CD14-positive monocyte (primary cell): ENCODE measurements at regions not wholly inside any gene's neighbourhood (a gene's known extent, or its start where the extent isn't known, plus 50 kb on each side); places are given as distances from the start of the nearest gene placed in this dataset.

Experiments
- DNase-seq, 3 donors: peaks; one replicate each; pipeline ENCODE4 v3.0.0-alpha.2; 2011 to 2022
- H2AFZ ChIP-seq: 2 replicates; pipeline ENCODE4 v1.6.0; 2012; ENCODE audit warnings: mild to moderate bottlenecking, low read depth, low read length, inconsistent platforms; ENCODE audit not compliant: insufficient read depth, poor library complexity, severe bottlenecking
- H3K27ac ChIP-seq, 2 donors: 1 replicate in 1 of 2; 2 replicates in 1 of 2; pipeline ENCODE4 v1.5.1; 2012 to 2013; ENCODE audit warnings: low read length in 2 of 2, control low read depth in 1 of 2, inconsistent platforms in 1 of 2, low read depth in 1 of 2, mild to moderate bottlenecking in 1 of 2
- H3K27me3 ChIP-seq, 2 donors: one replicate each; pipeline versions ENCODE4 v1.6.0 to v1.6.1; 2011 to 2013; ENCODE audit warnings: low read length in 2 of 2; ENCODE audit not compliant: control insufficient read depth in 2 of 2, insufficient read depth in 2 of 2
- H3K36me3 ChIP-seq, 2 donors: replicated peaks in 1 of 2; 1 replicate in 1 of 2; 2 replicates in 1 of 2; pipeline versions ENCODE4 v1.5.1 to v1.6.1; 2012 to 2013; ENCODE audit warnings: low read length in 2 of 2, control low read depth in 1 of 2, inconsistent platforms in 1 of 2, mild to moderate bottlenecking in 1 of 2; ENCODE audit not compliant: insufficient read depth in 2 of 2, control insufficient read depth in 1 of 2
- H3K4me1 ChIP-seq, 2 donors: 1 replicate in 1 of 2; 2 replicates in 1 of 2; pipeline versions ENCODE4 v1.5.1 to v1.6.1; 2012 to 2013; ENCODE audit warnings: low read length in 2 of 2, control low read depth in 1 of 2, inconsistent platforms in 1 of 2, mild to moderate bottlenecking in 1 of 2, moderate library complexity in 1 of 2; ENCODE audit not compliant: insufficient read depth in 2 of 2, control insufficient read depth in 1 of 2
- H3K4me2 ChIP-seq: replicated peaks from 2 replicates; pipeline ENCODE3; 2012; ENCODE audit warnings: low read length, moderate library complexity, mild to moderate bottlenecking; ENCODE audit not compliant: poor library complexity, severe bottlenecking; ENCODE audit errors: extremely low read depth
- H3K4me3 ChIP-seq, 3 experiments: fragments of 200-600 bp in 1 of 3; sonication (generic) in 1 of 3; replicated peaks in 1 of 3; 1 replicate in 2 of 3; 2 replicates in 1 of 3; pipeline ENCODE4 v1.5.1; 2011 to 2013; ENCODE audit warnings: low read length in 3 of 3, mild to moderate bottlenecking in 3 of 3, control low read depth in 2 of 3, low read depth in 2 of 3, inconsistent platforms in 1 of 3, moderate library complexity in 1 of 3
- H3K79me2 ChIP-seq: 2 replicates; pipeline ENCODE4 v1.6.0; 2012; ENCODE audit warnings: mild to moderate bottlenecking, control low read depth, inconsistent platforms, low read length, moderate library complexity; ENCODE audit not compliant: insufficient read depth
- H3K9ac ChIP-seq: 2 replicates; pipeline ENCODE4 v1.6.0; 2017; ENCODE audit warnings: low read length, mild to moderate bottlenecking; ENCODE audit not compliant: insufficient read depth, poor library complexity, severe bottlenecking
- H3K9me3 ChIP-seq, 2 donors: replicated peaks in 1 of 2; 1 replicate in 1 of 2; 2 replicates in 1 of 2; pipeline versions ENCODE4 v1.5.1 to v1.6.1; 2012 to 2013; ENCODE audit warnings: low read length in 2 of 2, control low read depth in 1 of 2; ENCODE audit not compliant: control insufficient read depth in 1 of 2, insufficient read depth in 1 of 2
- H4K20me1 ChIP-seq: 2 replicates; pipeline ENCODE4 v1.6.0; 2012; ENCODE audit warnings: mild to moderate bottlenecking, low read length, control low read depth, moderate library complexity; ENCODE audit not compliant: insufficient read depth
- H3K27ac Mint-ChIP-seq, 7 donors: one replicate each; pipeline ENCODE4 v1.8.0; 2020; ENCODE audit warnings: mild to moderate bottlenecking in 7 of 7, mixed read lengths in 7 of 7, moderate library complexity in 6 of 7, inconsistent platforms in 2 of 7
- H3K27me3 Mint-ChIP-seq, 3 donors: one replicate each; pipeline ENCODE4 v1.8.0; 2021 to 2022; ENCODE audit warnings: low read depth in 3 of 3, mild to moderate bottlenecking in 3 of 3, mixed read lengths in 3 of 3, moderate library complexity in 3 of 3, inconsistent platforms in 1 of 3
- H3K36me3 Mint-ChIP-seq, 2 donors: one replicate each; pipeline ENCODE4 v1.8.0; 2020; ENCODE audit warnings: mixed read lengths in 2 of 2, inconsistent platforms in 1 of 2, mild to moderate bottlenecking in 1 of 2
- H3K4me1 Mint-ChIP-seq: one replicate; pipeline ENCODE4 v1.8.0; 2020; ENCODE audit warnings: mild to moderate bottlenecking, mixed read lengths
- H3K4me3 Mint-ChIP-seq, 2 donors: one replicate each; pipeline ENCODE4 v1.8.0; 2020; ENCODE audit warnings: mild to moderate bottlenecking in 2 of 2, mixed read lengths in 2 of 2, moderate library complexity in 1 of 2
- H3K9me3 Mint-ChIP-seq, 7 donors: one replicate each; pipeline ENCODE4 v1.8.0; 2020 to 2022; ENCODE audit warnings: mixed read lengths in 7 of 7, mild to moderate bottlenecking in 6 of 7, moderate library complexity in 6 of 7, inconsistent platforms in 2 of 7
- CTCF ChIP-seq: fragments of 200-600 bp; IDR thresholded peaks from one replicate; pipeline ENCODE4 v1.8.0; 2022; ENCODE audit warnings: antibody characterized with exemption, mild to moderate bottlenecking
- WGBS: methylation state at CpG from one replicate; pipeline ENCODE4 v1.1.5; 2013; ENCODE audit warnings: missing lambda C conversion rate; ENCODE audit not compliant: insufficient coverage; 5-methylcytosine and 5-hydroxymethylcytosine counted together
- intact Hi-C, 2 donors: fragments of 100-400 bp; cut with micrococcal nuclease; formaldehyde crosslinking; loops; one replicate each; pipeline versions ENCODE4 v1.15.0 to v1.15.1; 2023

GRCh38 chr15:95624616-95625361 is 705.7 kb upstream of the NR2F2 start:
- Histone ChIP-seq H3K4me1 (no peaks in the 10 kb centered on the region), H3K27me3 (no peaks in the 10 kb centered on the region), H3K36me3 (no peaks in the 10 kb centered on the region), H3K79me2 (no peaks in the 10 kb centered on the region), H3K27ac (no peak overlapping the region), H3K9me3 (peaks cover 0 to 7% of the 10 kb centered on the region in 2 donors), H3K9ac (no peak overlapping the region), H4K20me1 (no peaks in the 10 kb centered on the region), H3K4me3 (no peak overlapping the region), H3K4me2 (no peak overlapping the region), H2AFZ (no peak overlapping the region)
- Mint-ChIP-seq H3K9me3 (peaks cover 5 to 10% (median 6%) of the 10 kb centered on the region in 7 donors), H3K27me3 (peaks cover 0 to 4% (median 3%) of the 10 kb centered on the region in 3 donors), H3K36me3 (no peaks in the 10 kb centered on the region), H3K4me1 (no peaks in the 10 kb centered on the region), H3K27ac (no peak overlapping the region), H3K4me3 (no peak overlapping the region)
- intact Hi-C loops = no loop called here
- DNase-seq = no peak
- whole genome bisulfite sequencing = 100% methylated on average over 1 of the region's 6 CpGs
- TF ChIP-seq CTCF = no peak

- H3K4me2 ChIP-seq = no peak overlapping the region
- no peaks in the 10 kb centered on the region for H3K36me3 Mint-ChIP-seq
- DNase-seq = no peak
- no peaks in the 10 kb centered on the region for H3K79me2 ChIP-seq
- no peak overlapping the region for H3K27ac ChIP-seq
- H3K27me3 ChIP-seq = no peaks in the 10 kb centered on the region
- H3K9ac ChIP-seq = no peak overlapping the region
- H2AFZ ChIP-seq = no peak overlapping the region
- no peak overlapping the region for H3K4me3 ChIP-seq
- H3K9me3 Mint-ChIP-seq = peaks cover 3 to 8% (median 6%) of the 10 kb centered on the region in 7 donors
- intact Hi-C loops = no loop called here
- no peak overlapping the region for H3K4me3 Mint-ChIP-seq
- WGBS = 22% methylated on average over 4 of the region's 15 CpGs
- H3K27ac Mint-ChIP-seq = no peak overlapping the region
- H3K36me3 ChIP-seq = no peaks in the 10 kb centered on the region
- peaks cover 0 to 3% of the 10 kb centered on the region in 2 donors for H3K9me3 ChIP-seq
- no peaks in the 10 kb centered on the region for H3K4me1 Mint-ChIP-seq
- H4K20me1 ChIP-seq = no peaks in the 10 kb centered on the region
- TF ChIP-seq CTCF = no peak
- H3K27me3 Mint-ChIP-seq = peaks cover 0 to 4% (median 3%) of the 10 kb centered on the region in 3 donors
- H3K4me1 ChIP-seq = no peaks in the 10 kb centered on the region
Observed at GRCh38 chr15:95626501-95627361, 703.8 kb upstream of the NR2F2 start.
